Spleen (tissue), 7 donors: ENCODE measurements at regions not wholly inside any gene's neighbourhood (a gene's known extent, or its start where the extent isn't known, plus 50 kb on each side); places are given as distances from the start of the nearest gene placed in this dataset.

ENCODE experiments used
- CTCF ChIP-seq, 11 experiments: fragments of 200-600 bp in 7 of 11; fragments of 450-650 bp in 4 of 11; sonication (generic) in 4 of 11; IDR thresholded peaks in 8 of 11; conservative IDR thresholded peaks in 3 of 11; 1 replicate in 7 of 11; 2 replicates in 4 of 11; pipeline versions ENCODE4 v1.4.0 to v1.8.0; 2016 to 2021; ENCODE audit warnings: antibody characterized with exemption in 11 of 11, inconsistent platforms in 4 of 11, mild to moderate bottlenecking in 1 of 11
- POLR2A ChIP-seq, 3 donors: fragments of 450-650 bp; IDR thresholded peaks; one replicate each; pipeline ENCODE4 v1.5.1; 2017; ENCODE audit warnings: antibody characterized with exemption in 3 of 3, mild to moderate bottlenecking in 1 of 3
- donor health status: DM: no; HTN: no; CAD: no; lungs with moderate emphysema.
- donor health status: DM: no; HTN: no; CAD: no.
- donor health status: DM: no; HTN: no; CAD: no.

DNA sequence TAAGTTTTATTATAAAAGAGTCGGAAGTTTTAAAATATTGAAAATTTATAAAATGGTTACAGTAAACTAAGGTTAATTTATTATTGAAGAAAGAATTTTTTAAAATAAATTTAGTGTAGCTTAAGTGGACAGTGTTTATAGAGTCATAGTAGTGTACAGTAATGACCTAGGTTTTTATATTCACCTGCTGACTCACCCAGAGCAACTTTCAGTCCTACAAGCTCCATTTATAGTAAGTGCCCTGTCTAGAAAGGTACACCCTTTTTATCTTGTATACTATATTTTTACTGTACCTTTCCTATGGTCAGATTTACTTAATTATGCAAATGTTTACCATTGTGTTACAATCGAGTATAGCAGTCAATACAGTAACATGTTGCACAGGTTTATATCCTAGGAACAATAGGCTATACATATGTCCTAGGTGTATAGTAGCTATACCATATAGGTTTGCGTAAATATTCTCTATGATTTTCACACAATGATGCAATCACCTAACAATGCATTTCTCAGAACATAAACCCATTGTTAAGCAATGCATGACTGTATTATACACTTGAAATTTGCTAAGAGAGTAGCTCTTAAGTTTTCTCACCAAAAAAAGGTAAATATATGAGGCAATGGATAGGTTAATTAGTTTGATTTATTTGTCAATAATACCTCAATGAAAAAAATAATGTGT lies 106.9 kb upstream of the CD96 start:
- TF ChIP-seq CTCF (IDR thresholded peaks at IDR 0.05 in 8 of 11, conservative IDR thresholded peaks at IDR 0.05 in 3 of 11) (no peak), POLR2A (IDR thresholded peaks at IDR 0.05) (no peak)
